HEK293 (cell line): ENCODE measurements at regions not wholly inside any gene's neighbourhood (a gene's known extent, or its start where the extent isn't known, plus 50 kb on each side); places are given as distances from the start of the nearest gene placed in this dataset.

Experiments used
- BCL11A ChIP-seq: fragments of 450-650 bp; formaldehyde crosslinking; IDR thresholded peaks from 2 replicates; pipeline ENCODE4 v1.5.1; 2016; ENCODE audit warnings: low read depth, missing biosample characterization, missing genetic modification characterization
- CTCF ChIP-seq: fragments of 450-650 bp; formaldehyde crosslinking; IDR thresholded peaks from 2 replicates; pipeline ENCODE4 v1.5.1; 2016; ENCODE audit warnings: missing biosample characterization, missing genetic modification characterization
- EGR2 ChIP-seq: fragments of 450-650 bp; formaldehyde crosslinking; IDR thresholded peaks from 2 replicates; pipeline ENCODE4 v1.5.1; 2016; ENCODE audit warnings: low read depth, missing biosample characterization, missing genetic modification characterization
- REST ChIP-seq: fragments of 450-650 bp; formaldehyde crosslinking; IDR thresholded peaks from 2 replicates; pipeline ENCODE4 v1.5.1; 2016; ENCODE audit warnings: missing biosample characterization, missing genetic modification characterization
- TCF7L2 ChIP-seq: IDR thresholded peaks from 2 replicates; pipeline ENCODE4 v1.6.1; 2011; ENCODE audit warnings: low read depth, mild to moderate bottlenecking, inconsistent platforms, low read length, moderate library complexity, borderline replicate concordance
- ZBTB10 ChIP-seq: fragments of 450-650 bp; formaldehyde crosslinking; IDR thresholded peaks from 2 replicates; pipeline ENCODE4 v1.5.1; 2016; ENCODE audit warnings: missing biosample characterization, missing genetic modification characterization
- ZBTB21 ChIP-seq: fragments of 450-650 bp; formaldehyde crosslinking; IDR thresholded peaks from 2 replicates; pipeline ENCODE4 v1.5.1; 2017; ENCODE audit warnings: missing biosample characterization, missing genetic modification characterization
- ZBTB48 ChIP-seq: fragments of 450-650 bp; formaldehyde crosslinking; IDR thresholded peaks from 2 replicates; pipeline ENCODE4 v1.5.1; 2016; ENCODE audit warnings: missing biosample characterization, missing genetic modification characterization
- ZFP69B ChIP-seq: fragments of 450-650 bp; formaldehyde crosslinking; IDR thresholded peaks from 2 replicates; pipeline ENCODE4 v1.5.1; 2016; ENCODE audit warnings: missing biosample characterization, missing genetic modification characterization
- ZNF121 ChIP-seq: fragments of 450-650 bp; formaldehyde crosslinking; IDR thresholded peaks from 2 replicates; pipeline ENCODE4 v1.5.1; 2016; ENCODE audit warnings: missing biosample characterization, missing genetic modification characterization
- ZNF354C ChIP-seq: fragments of 450-650 bp; formaldehyde crosslinking; IDR thresholded peaks from 2 replicates; pipeline ENCODE4 v1.5.1; 2016; ENCODE audit warnings: missing biosample characterization, missing genetic modification characterization, low read depth, borderline replicate concordance
- ZNF362 ChIP-seq: fragments of 450-650 bp; formaldehyde crosslinking; IDR thresholded peaks from 2 replicates; pipeline ENCODE4 v1.5.1; 2016; ENCODE audit warnings: missing biosample characterization, missing genetic modification characterization
- ZNF785 ChIP-seq: fragments of 450-650 bp; formaldehyde crosslinking; IDR thresholded peaks from 2 replicates; pipeline ENCODE4 v1.5.1; 2016; ENCODE audit warnings: missing biosample characterization, missing genetic modification characterization

- no peak for TF ChIP-seq ZNF354C
- TF ChIP-seq REST, result no peak
- no peak for TF ChIP-seq ZBTB10
- TF ChIP-seq TCF7L2, result no peak
- no peak for TF ChIP-seq ZBTB48
- TF ChIP-seq ZNF362 (tag by site-specific recombination), result no peak
- no peak for TF ChIP-seq ZFP69B
- TF ChIP-seq ZBTB21 (tag by site-specific recombination), result no peak
- TF ChIP-seq EGR2 (tag by site-specific recombination), result no peak; the same call in 1 of the 2 replicates
- TF ChIP-seq CTCF, result no peak
- no peak for TF ChIP-seq ZNF785 (tag by site-specific recombination)
- no peak for TF ChIP-seq ZNF121 (tag by site-specific recombination)
- no peak for TF ChIP-seq BCL11A
Observed at GRCh38 chr11:115687934-115688333, 183.7 kb upstream of the CADM1 start.
